AG04450 (cell line): ENCODE measurements at regions not wholly inside any gene's neighbourhood (a gene's known extent, or its start where the extent isn't known, plus 50 kb on each side); places are given as distances from the start of the nearest gene placed in this dataset.

ENCODE experiments used
- CTCF ChIA-PET: fragments of 300-600, 350-600 bp; formaldehyde crosslinking; extraction: SDS; loops from one replicate; lab custom pipeline; 2022; ENCODE audit warnings: antibody characterized with exemption, inconsistent platforms; lab: Charles Lee
- POLR2A ChIA-PET: fragments of 350-600 bp; formaldehyde crosslinking; extraction: SDS; loops from one replicate; lab custom pipeline; 2021; ENCODE audit warnings: antibody characterized with exemption, inconsistent platforms; lab: Yijun Ruan, JAX
- DNase-seq: peaks from one replicate; pipeline ENCODE4 v3.0.0-alpha.2; 2011; ENCODE audit warnings: low read depth, low spot score
- H3K27ac ChIP-seq: one replicate; pipeline ENCODE4 v1.5.1; 2012; ENCODE audit warnings: low read depth, low read length, control low read depth
- H3K27me3 ChIP-seq: one replicate; pipeline ENCODE4 v1.6.0; 2012; ENCODE audit warnings: low read length; ENCODE audit not compliant: control insufficient read depth, insufficient read depth
- H3K4me3 ChIP-seq: 2 replicates; pipeline ENCODE4 v1.5.1; 2011; ENCODE audit warnings: mild to moderate bottlenecking, low read depth, low read length, control low read depth
- H3K9me3 ChIP-seq: 2 replicates; pipeline ENCODE4 v1.5.1; 2012; ENCODE audit warnings: low read length; ENCODE audit not compliant: control insufficient read depth, insufficient read depth
- TF ChIP-seq, protein P1 (sequence below): IDR thresholded peaks from 2 replicates; pipeline ENCODE4 v1.5.1; 2011; ENCODE audit warnings: low read depth, low read length, control low read depth, inconsistent platforms

DNA sequence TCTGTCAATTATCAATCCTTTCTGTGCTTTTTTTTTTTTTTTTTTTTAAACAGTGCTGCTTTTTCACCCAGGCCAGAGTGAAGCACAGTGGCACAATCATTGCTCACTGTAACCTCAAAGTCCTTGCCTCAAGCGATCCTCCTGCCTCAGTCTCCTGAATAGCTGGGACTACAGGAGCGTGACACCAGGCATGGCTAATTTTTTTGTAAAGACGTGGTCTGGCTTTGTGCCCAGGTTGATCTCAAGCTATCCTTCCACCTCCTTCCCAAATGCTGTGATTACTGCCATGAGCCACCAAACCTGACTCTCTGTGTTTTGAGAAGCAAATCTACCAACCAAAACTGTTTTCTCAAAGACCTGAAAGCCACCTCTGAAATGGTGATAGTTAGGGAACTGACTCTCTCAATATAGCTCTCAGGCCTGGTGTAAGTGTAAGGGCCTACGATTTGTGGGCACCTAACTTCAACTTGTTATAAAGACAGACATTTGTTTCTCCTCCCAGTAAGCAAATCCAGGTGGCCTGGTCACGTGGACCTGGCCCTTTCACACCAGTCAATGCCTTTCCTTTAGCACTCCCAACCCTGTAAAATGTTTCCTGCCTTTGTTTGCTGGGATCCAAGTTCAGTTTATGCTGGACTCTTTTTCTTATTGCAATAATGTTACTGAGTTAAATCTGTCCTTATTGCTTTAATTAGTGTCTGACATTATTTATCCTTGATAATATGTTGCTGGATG is 2015.9 kb downstream of the PCDH7 start:
- CTCF ChIA-PET: no interaction called here
- POLR2A ChIA-PET: no interaction called here
- Histone ChIP-seq H3K27ac (no peak overlapping the region), H3K9me3 (peaks cover 14% of the 10 kb centered on the region), H3K27me3 (no peaks in the 10 kb centered on the region), H3K4me3 (no peak overlapping the region)
- TF ChIP-seq, protein P1, sequence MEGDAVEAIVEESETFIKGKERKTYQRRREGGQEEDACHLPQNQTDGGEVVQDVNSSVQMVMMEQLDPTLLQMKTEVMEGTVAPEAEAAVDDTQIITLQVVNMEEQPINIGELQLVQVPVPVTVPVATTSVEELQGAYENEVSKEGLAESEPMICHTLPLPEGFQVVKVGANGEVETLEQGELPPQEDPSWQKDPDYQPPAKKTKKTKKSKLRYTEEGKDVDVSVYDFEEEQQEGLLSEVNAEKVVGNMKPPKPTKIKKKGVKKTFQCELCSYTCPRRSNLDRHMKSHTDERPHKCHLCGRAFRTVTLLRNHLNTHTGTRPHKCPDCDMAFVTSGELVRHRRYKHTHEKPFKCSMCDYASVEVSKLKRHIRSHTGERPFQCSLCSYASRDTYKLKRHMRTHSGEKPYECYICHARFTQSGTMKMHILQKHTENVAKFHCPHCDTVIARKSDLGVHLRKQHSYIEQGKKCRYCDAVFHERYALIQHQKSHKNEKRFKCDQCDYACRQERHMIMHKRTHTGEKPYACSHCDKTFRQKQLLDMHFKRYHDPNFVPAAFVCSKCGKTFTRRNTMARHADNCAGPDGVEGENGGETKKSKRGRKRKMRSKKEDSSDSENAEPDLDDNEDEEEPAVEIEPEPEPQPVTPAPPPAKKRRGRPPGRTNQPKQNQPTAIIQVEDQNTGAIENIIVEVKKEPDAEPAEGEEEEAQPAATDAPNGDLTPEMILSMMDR: no peak
- no peak for DNase-seq

DNA sequence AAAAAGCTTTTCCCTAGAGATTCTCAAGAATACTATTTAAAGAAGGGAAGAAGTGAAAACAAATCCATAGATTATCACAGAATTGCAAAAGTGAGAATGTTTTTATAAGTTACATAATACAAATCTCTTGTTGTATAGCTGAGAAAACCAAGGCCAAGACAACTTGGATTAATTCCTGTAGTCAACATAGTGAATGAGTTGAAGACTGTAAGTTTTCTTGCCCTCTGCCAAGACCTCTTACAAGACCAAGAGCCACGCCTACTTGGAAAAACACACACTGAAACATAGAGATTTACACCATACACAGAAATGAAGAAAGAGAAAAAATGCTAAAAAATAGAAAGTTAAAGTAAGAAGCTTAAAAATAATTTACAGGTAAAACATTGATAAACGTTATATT is 2024.0 kb downstream of the PCDH7 start:
- peaks cover 8% of the 10 kb centered on the region for H3K9me3 ChIP-seq
- ChIA-PET POLR2A (no interaction called here), CTCF (no interaction called here)
- H3K27me3 ChIP-seq: no peaks in the 10 kb centered on the region
- TF ChIP-seq, protein P1: no peak
- no peak overlapping the region for H3K27ac ChIP-seq
- no peak overlapping the region for H3K4me3 ChIP-seq
- DNase-seq: no peak

DNA sequence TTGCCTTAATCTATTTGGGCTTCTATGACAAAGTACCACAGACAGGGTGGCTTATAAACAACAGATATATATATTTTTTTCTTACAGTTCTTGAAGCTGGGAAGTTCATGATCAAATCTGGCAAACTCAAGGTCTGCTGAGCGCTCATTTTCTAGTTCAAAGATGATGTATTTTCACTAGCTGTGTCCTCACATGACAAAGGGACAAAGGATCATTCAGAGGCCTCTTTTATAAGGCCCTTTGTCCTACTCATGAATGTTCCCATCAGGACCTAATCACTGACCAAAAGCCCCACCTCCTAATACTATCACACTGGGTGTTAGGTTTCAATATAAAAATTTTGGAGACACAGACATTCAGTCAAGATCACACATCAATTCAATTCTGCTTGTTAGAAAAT is 2025.2 kb downstream of the PCDH7 start:
- DNase-seq: no peak
- Histone ChIP-seq H3K27me3 (no peaks in the 10 kb centered on the region), H3K9me3 (peaks cover 8% of the 10 kb centered on the region), H3K27ac (no peak overlapping the region), H3K4me3 (no peak overlapping the region)
- POLR2A ChIA-PET: no interaction called here
- CTCF ChIA-PET: no interaction called here
- TF ChIP-seq, protein P1: no peak

DNA sequence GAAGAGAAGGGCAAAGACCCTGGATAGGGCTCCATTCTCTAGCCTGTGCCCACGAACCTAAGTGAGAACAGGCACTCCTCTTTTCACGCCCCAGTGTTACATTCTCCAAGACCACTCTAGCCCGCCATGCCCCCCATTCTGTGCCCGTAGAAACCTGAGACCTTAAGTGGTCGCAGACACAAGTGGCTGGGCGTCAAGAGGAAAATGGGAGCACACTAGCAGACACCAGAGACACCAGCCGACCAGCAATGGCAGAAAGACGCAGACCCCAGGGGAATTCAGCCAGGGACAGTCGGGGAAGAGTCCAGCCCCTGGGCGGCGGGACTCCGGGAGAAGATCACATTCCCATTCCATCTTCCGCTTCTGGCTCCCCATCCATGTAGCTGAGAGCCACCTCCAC is 2027.9 kb downstream of the PCDH7 start:
- no peak overlapping the region for H3K27ac ChIP-seq
- DNase-seq: no peak
- TF ChIP-seq, protein P1: no peak
- no peaks in the 10 kb centered on the region for H3K27me3 ChIP-seq
- H3K9me3 ChIP-seq: peaks cover 5% of the 10 kb centered on the region
- POLR2A ChIA-PET: no interaction called here
- CTCF ChIA-PET: no interaction called here
- no peak overlapping the region for H3K4me3 ChIP-seq

DNA sequence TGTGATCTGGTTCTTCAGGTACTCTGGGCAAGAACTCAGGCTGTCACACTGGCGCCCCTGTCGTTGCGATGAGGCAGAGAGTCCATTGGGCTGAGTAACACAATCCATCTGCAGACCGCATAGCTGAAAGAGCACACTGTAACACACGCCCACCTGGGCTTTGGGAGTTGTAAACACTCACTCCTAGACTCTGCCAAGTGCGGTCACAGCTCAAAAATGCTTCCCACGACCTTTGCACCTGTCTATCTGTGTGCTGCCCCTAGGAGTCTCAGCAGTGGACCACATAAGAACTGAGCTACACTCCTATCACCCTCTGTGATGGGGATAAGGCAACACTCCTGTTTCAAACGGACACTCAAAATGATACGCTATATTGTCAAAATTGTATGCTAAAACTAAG is 2028.3 kb downstream of the PCDH7 start:
- no peak overlapping the region for H3K27ac ChIP-seq
- peaks cover 4% of the 10 kb centered on the region for H3K9me3 ChIP-seq
- no peak overlapping the region for H3K4me3 ChIP-seq
- ChIA-PET POLR2A (no interaction called here), CTCF (no interaction called here)
- no peak for DNase-seq
- no peaks in the 10 kb centered on the region for H3K27me3 ChIP-seq
- TF ChIP-seq, protein P1: no peak
